A673 (cell line): ENCODE measurements at regions not wholly inside any gene's neighbourhood (a gene's known extent, or its start where the extent isn't known, plus 50 kb on each side); places are given as distances from the start of the nearest gene placed in this dataset.

Source experiments
- CTCF ChIP-seq: fragments of 300-800, 200-600 bp; sonication (generic); conservative IDR thresholded peaks from 2 replicates; pipeline ENCODE4 v1.5.1; 2017; ENCODE audit warnings: low read depth, mild to moderate bottlenecking, antibody characterized with exemption, low read length, moderate library complexity, mixed read lengths
- EZH2 ChIP-seq: fragments of 200-600 bp; sonication (generic); IDR thresholded peaks from 2 replicates; pipeline ENCODE4 v1.6.1; 2017; ENCODE audit warnings: borderline replicate concordance, low read depth, mild to moderate bottlenecking, mixed read lengths, antibody characterized with exemption, low read length; ENCODE audit not compliant: poor library complexity, severe bottlenecking

DNA sequence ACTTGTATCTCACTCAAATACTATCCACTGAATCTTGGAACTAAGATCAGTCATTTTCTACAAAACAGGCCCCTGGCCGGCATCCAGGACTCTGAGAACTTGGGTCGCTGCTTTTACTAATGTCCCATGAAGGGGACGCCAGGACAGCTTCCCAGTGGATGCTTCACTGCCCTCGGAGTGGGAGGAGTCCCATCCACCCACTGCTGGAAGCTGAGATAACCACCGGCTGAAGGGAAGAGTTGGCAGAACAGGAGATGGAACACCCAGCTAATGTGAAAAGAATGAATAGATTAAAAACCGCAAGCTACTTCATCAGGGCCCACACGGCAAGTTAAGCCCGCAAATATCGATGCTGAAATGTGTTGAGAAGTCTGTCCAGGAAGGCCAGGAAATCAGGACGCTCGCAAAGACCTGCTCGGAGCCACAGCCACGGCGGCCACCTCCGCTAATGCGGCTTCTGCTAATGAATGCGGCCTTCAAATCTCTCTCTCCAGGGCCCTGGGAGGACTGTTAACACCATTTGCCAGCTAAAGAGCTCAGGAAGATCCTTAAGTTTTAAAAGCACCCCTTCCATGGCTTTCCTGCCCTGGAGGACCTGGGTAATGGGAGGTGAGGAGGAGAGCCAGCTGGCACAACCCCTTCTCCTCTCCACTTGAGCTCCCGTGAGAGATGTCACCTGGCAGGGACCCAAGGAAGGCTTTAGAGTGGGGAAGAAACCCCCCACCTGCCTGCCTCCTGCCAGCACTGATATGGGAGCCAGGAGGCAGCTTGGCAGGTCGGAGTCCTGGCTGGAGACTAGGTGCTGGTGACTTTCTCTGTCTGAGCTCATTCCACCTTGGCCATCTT, 226.6 kb upstream of the RPL38 start:
- TF ChIP-seq EZH2 (no peak), CTCF (no peak)
